HEK293T (cell line): ENCODE measurements at regions not wholly inside any gene's neighbourhood (a gene's known extent, or its start where the extent isn't known, plus 50 kb on each side); places are given as distances from the start of the nearest gene placed in this dataset.

Experiments
- BHLHE40 ChIP-seq: fragments of 450-650 bp; IDR thresholded peaks from 2 replicates; pipeline ENCODE4 v1.6.1; 2016; ENCODE audit warnings: mild to moderate bottlenecking, moderate library complexity, borderline replicate concordance
- FOXA1 ChIP-seq: fragments of 450-650 bp; IDR thresholded peaks from 2 replicates; pipeline ENCODE4 v1.6.1; 2016; ENCODE audit warnings: mild to moderate bottlenecking
- FOXM1 ChIP-seq: fragments of 450-650 bp; IDR thresholded peaks from 2 replicates; pipeline ENCODE4 v1.6.1; 2017; ENCODE audit warnings: mild to moderate bottlenecking, borderline replicate concordance
- LEF1 ChIP-seq: fragments of 450-650 bp; IDR thresholded peaks from 2 replicates; pipeline ENCODE4 v1.6.1; 2017; ENCODE audit warnings: mild to moderate bottlenecking, borderline replicate concordance
- PKNOX1 ChIP-seq: fragments of 450-650 bp; IDR thresholded peaks from 2 replicates; pipeline ENCODE4 v1.6.1; 2016
- SUZ12 ChIP-seq: fragments of 450-650 bp; IDR thresholded peaks from 2 replicates; pipeline ENCODE4 v1.6.1; 2016; ENCODE audit warnings: mild to moderate bottlenecking
- TARDBP ChIP-seq: fragments of 450-650 bp; IDR thresholded peaks from 2 replicates; pipeline ENCODE4 v1.6.1; 2016
- ZNF384 ChIP-seq: fragments of 450-650 bp; IDR thresholded peaks from 2 replicates; pipeline ENCODE4 v1.6.1; 2016

GRCh38 chr13:104011505-104012241, 945.5 kb upstream of the SLC10A2 start:
- TF ChIP-seq PKNOX1: no peak
- TF ChIP-seq ZNF384: no peak
- TF ChIP-seq LEF1: no peak
- TF ChIP-seq FOXA1: no peak
- TF ChIP-seq FOXM1: no peak
- TF ChIP-seq TARDBP: no peak
- TF ChIP-seq BHLHE40: no peak
- TF ChIP-seq SUZ12: no peak
